ENCODE measurements at regions not wholly inside any gene's neighbourhood (a gene's known extent, or its start where the extent isn't known, plus 50 kb on each side); places are given as distances from the start of the nearest gene placed in this dataset.
"Not testable (repeated sequence)": the region's sequence is repeated elsewhere in the genome, so short reads cannot be mapped to it uniquely, and the experiment has no call there.

- no peaks in the 10 kb centered on the region for H3K36me3 ChIP-seq (ENCODE audit: insufficient read depth, low read length)
- no peaks in the 10 kb centered on the region for H3K9me3 ChIP-seq (ENCODE audit: low read length)
- no peaks in the 10 kb centered on the region for H3K27me3 ChIP-seq (ENCODE audit: control insufficient read depth in 1 of 2, insufficient read depth in 2 of 2, low read length in 2 of 2)
- H3K9ac ChIP-seq (ENCODE audit: low read length): no peak overlapping the region
- H3K4me1 ChIP-seq (ENCODE audit: insufficient read depth, low read length): no peaks in the 10 kb centered on the region
- no peak overlapping the region for H3K4me3 ChIP-seq (ENCODE audit: low read depth in 1 of 2, low read length in 2 of 2)
- H3K27ac ChIP-seq (ENCODE audit: low read depth, low read length): no peak overlapping the region
Observed at GRCh38 chr3:127083778-127084397, 101.0 kb downstream of the PLXNA1 start.

DNA sequence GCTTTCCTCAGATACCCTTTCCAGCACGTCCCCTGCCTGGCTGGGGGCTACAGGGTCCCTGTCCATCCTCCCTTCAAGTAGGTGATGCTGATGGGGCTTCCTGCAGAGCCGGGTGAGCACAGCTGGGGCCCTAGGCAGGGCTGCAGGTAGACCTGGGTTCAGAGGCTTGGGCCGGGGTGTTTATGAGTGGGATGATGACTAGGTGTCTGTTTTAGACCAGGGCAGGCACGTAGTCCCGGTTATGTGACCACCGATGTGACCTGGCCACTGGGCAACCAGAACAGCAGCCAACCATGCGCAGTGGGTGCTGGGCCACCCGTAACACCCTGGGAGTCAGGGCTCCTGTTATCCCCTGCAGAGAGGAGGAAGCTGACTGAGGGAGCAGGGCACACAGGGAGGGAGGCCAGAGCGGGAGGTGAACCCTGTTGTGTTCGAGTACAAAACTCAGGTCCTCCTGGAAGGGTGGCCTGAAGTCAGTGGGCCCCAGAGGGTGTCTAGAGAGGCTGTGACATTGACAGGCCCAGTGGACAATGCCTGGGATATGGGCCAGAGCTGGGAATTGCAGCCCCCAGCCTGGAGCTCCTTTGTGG lies 101.6 kb downstream of the PLXNA1 start:
- H3K9ac ChIP-seq (ENCODE audit: low read length): no peak overlapping the region
- H3K27me3 ChIP-seq (ENCODE audit: control insufficient read depth in 1 of 2, insufficient read depth in 2 of 2, low read length in 2 of 2): no peaks in the 10 kb centered on the region
- no peak overlapping the region for H3K27ac ChIP-seq (ENCODE audit: low read depth, low read length)
- H3K4me1 ChIP-seq (ENCODE audit: insufficient read depth, low read length): no peaks in the 10 kb centered on the region
- no peak overlapping the region for H3K4me3 ChIP-seq (ENCODE audit: low read depth in 1 of 2, low read length in 2 of 2)
- no peaks in the 10 kb centered on the region for H3K36me3 ChIP-seq (ENCODE audit: insufficient read depth, low read length)
- no peaks in the 10 kb centered on the region for H3K9me3 ChIP-seq (ENCODE audit: low read length)

- no peak overlapping the region for H3K4me3 ChIP-seq (ENCODE audit: low read depth in 1 of 2, low read length in 2 of 2)
- H3K36me3 ChIP-seq (ENCODE audit: insufficient read depth, low read length): no peaks in the 10 kb centered on the region
- no peaks in the 10 kb centered on the region for H3K4me1 ChIP-seq (ENCODE audit: insufficient read depth, low read length)
- H3K27me3 ChIP-seq (ENCODE audit: control insufficient read depth in 1 of 2, insufficient read depth in 2 of 2, low read length in 2 of 2): no peaks in the 10 kb centered on the region
- no peak overlapping the region for H3K27ac ChIP-seq (ENCODE audit: low read depth, low read length)
- no peak overlapping the region for H3K9ac ChIP-seq (ENCODE audit: low read length)
- H3K9me3 ChIP-seq (ENCODE audit: low read length): no peaks in the 10 kb centered on the region
Observed at GRCh38 chr3:127085576-127085975, 102.7 kb downstream of the PLXNA1 start.

DNA sequence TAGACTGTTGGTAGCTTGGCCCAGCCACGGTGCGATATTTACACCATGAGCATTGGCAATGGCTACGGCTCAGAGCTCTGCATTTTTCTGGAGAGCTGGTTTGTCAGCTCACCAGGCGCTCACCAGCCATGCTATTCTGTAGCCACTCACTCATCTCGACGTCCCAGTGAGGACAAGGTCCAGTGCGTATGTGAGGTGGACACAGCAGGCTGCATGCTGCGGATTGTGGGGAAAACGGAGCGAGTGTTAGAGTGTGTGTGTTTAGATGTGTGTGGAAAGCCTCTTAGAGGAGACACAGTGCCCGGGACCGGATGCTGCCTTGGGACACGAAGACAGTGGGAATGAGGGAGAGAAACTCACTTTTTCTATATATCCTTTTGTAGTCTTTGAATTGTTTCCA lies 103.7 kb downstream of the PLXNA1 start:
- not testable (repeated sequence) for H3K9ac ChIP-seq (ENCODE audit: low read length); H3K9me3 ChIP-seq (ENCODE audit: low read length); H3K4me3 ChIP-seq (ENCODE audit: low read depth in 1 of 2, low read length in 2 of 2); H3K36me3 ChIP-seq (ENCODE audit: insufficient read depth, low read length); H3K27me3 ChIP-seq (ENCODE audit: control insufficient read depth in 1 of 2, insufficient read depth in 2 of 2, low read length in 2 of 2); H3K4me1 ChIP-seq (ENCODE audit: insufficient read depth, low read length); H3K27ac ChIP-seq (ENCODE audit: low read depth, low read length)

DNA sequence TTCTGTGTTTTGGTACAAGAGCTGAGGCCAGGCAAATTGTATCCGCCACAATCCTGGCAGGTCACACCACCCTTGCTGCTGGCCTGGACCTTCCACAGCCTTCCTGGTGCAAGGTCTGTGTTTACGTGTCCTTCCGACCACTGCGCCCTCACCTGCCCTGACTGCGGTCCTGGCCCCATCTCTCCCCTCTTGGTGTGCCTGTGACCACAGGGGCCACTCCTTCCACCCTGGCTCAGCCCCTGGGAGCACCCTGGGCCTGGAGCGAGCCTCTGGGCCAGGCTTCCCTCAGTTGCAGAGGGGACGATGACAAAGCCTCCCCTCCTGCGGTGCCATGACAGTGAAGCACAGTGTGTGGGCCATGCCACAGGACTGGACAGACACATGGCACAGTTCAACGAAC lies 104.5 kb downstream of the PLXNA1 start:
- Histone ChIP-seq H3K27me3 (ENCODE audit: control insufficient read depth in 1 of 2, insufficient read depth in 2 of 2, low read length in 2 of 2) (no peaks in the 10 kb centered on the region), H3K4me1 (ENCODE audit: insufficient read depth, low read length) (no peaks in the 10 kb centered on the region), H3K36me3 (ENCODE audit: insufficient read depth, low read length) (no peaks in the 10 kb centered on the region), H3K9me3 (ENCODE audit: low read length) (no peaks in the 10 kb centered on the region), H3K4me3 (ENCODE audit: low read depth in 1 of 2, low read length in 2 of 2) (no peak overlapping the region), H3K9ac (ENCODE audit: low read length) (no peak overlapping the region), H3K27ac (ENCODE audit: low read depth, low read length) (no peak overlapping the region)

DNA sequence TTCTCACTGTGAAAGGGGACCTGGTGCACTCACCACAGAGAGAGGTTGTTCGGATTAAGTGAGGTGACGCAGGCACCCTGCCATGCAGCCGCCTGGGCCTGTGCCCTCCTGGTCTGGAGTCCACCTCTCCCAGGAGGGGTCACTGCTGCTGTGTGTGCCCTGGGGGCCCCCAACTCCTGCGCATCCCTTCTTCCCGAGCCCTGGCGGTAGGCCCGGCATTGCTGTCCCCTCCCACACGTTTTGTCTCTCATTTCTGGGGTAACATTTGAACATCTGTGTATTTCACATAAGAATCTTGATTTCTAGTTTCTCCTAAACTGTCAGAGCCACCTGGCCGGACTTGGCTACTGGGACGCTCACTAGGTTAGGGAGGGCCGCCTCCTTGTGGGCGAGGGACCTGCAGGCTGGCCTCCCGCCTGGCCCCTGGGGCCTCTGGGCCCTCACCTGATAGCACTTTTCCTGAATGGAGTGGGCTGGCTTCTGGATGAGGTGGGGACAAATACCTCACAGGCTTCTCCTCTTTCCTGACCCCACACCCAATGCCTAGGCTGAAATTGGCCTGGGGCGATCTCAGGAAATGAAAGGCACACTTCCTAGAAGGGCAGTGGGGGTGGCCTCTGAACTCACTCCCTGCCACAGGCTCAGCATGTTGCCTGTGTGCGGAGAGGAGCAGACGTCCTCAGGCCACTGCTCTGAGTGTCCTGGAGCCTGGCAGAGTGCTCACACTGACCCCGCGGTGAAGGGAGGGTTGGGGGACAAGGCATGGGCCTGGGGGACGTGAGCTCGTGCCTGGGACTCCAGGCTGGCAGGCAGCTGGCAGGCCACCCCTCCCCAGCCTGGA lies 104.2 kb upstream of the PRR23E start:
- Histone ChIP-seq H3K9me3 (ENCODE audit: low read length) (no peaks in the 10 kb centered on the region), H3K4me3 (ENCODE audit: low read depth in 1 of 2, low read length in 2 of 2) (no peak overlapping the region), H3K9ac (ENCODE audit: low read length) (no peak overlapping the region), H3K36me3 (ENCODE audit: insufficient read depth, low read length) (no peaks in the 10 kb centered on the region), H3K27ac (ENCODE audit: low read depth, low read length) (no peak overlapping the region), H3K27me3 (ENCODE audit: control insufficient read depth in 1 of 2, insufficient read depth in 2 of 2, low read length in 2 of 2) (no peaks in the 10 kb centered on the region), H3K4me1 (ENCODE audit: insufficient read depth, low read length) (no peaks in the 10 kb centered on the region)

- H3K27ac ChIP-seq (ENCODE audit: low read depth, low read length): no peak overlapping the region
- no peak overlapping the region for H3K4me3 ChIP-seq (ENCODE audit: low read depth in 1 of 2, low read length in 2 of 2)
- H3K9ac ChIP-seq (ENCODE audit: low read length): no peak overlapping the region
- no peaks in the 10 kb centered on the region for H3K27me3 ChIP-seq (ENCODE audit: control insufficient read depth in 1 of 2, insufficient read depth in 2 of 2, low read length in 2 of 2)
- no peaks in the 10 kb centered on the region for H3K36me3 ChIP-seq (ENCODE audit: insufficient read depth, low read length)
- H3K9me3 ChIP-seq (ENCODE audit: low read length): no peaks in the 10 kb centered on the region
- no peaks in the 10 kb centered on the region for H3K4me1 ChIP-seq (ENCODE audit: insufficient read depth, low read length)
Observed at GRCh38 chr3:127089486-127090145, 103.3 kb upstream of the PRR23E start.

- Histone ChIP-seq H3K9me3 (ENCODE audit: low read length) (no peaks in the 10 kb centered on the region), H3K27ac (ENCODE audit: low read depth, low read length) (no peak overlapping the region), H3K4me3 (ENCODE audit: low read depth in 1 of 2, low read length in 2 of 2) (no peak overlapping the region), H3K4me1 (ENCODE audit: insufficient read depth, low read length) (no peaks in the 10 kb centered on the region), H3K36me3 (ENCODE audit: insufficient read depth, low read length) (no peaks in the 10 kb centered on the region), H3K9ac (ENCODE audit: low read length) (no peak overlapping the region), H3K27me3 (ENCODE audit: control insufficient read depth in 1 of 2, insufficient read depth in 2 of 2, low read length in 2 of 2) (no peaks in the 10 kb centered on the region)
Observed at GRCh38 chr3:127090218-127091160, 102.4 kb upstream of the PRR23E start.

- H3K4me1 ChIP-seq (ENCODE audit: insufficient read depth, low read length): no peaks in the 10 kb centered on the region
- H3K27ac ChIP-seq (ENCODE audit: low read depth, low read length): no peak overlapping the region
- H3K9me3 ChIP-seq (ENCODE audit: low read length): no peaks in the 10 kb centered on the region
- no peaks in the 10 kb centered on the region for H3K27me3 ChIP-seq (ENCODE audit: control insufficient read depth in 1 of 2, insufficient read depth in 2 of 2, low read length in 2 of 2)
- no peaks in the 10 kb centered on the region for H3K36me3 ChIP-seq (ENCODE audit: insufficient read depth, low read length)
- no peak overlapping the region for H3K4me3 ChIP-seq (ENCODE audit: low read depth in 1 of 2, low read length in 2 of 2)
- H3K9ac ChIP-seq (ENCODE audit: low read length): no peak overlapping the region
Observed at GRCh38 chr3:127091376-127091775, 101.6 kb upstream of the PRR23E start.

DNA sequence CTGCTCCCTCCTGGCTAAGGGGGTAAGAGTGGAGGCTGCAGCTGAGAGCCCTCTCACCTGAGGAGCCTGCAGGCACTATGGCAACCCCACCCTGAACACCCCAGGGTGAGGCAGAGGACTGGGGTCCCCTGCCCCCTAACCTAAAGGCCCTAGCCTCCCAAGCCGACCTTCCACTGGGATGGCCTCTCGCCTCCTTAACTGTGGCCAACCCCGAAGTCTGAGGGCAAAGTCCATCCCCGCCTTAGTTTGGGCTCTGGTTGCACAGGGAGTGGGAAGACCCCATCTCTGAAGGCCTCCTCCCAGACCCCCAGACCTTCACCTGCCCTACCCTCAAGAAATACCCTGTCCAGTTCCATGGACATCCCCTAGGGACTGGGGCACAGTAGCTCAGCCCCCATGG lies 100.6 kb upstream of the PRR23E start:
- no peak overlapping the region for H3K4me3 ChIP-seq (ENCODE audit: low read depth in 1 of 2, low read length in 2 of 2)
- no peak overlapping the region for H3K9ac ChIP-seq (ENCODE audit: low read length)

DNA sequence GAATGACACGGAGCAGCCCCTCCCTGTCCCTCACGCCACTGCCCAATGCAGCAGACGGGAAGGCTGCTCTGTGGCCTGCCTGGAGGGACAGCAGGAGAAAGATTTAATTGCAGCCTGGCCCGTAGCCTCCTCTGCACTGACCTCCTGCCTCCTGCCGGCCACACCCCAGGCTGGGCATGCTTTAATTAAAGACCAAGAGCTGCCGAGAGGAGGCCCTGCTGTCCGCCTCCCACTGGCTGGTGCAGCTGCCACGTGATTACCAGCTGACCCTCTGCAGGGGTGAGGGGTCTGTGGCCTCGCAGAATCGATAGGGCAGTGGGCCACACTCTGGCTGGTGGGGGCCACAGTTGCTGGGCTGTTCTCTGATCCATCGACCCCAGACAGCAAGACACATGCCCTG lies 100.2 kb upstream of the PRR23E start:
- H3K36me3 ChIP-seq (ENCODE audit: insufficient read depth, low read length): no peaks in the 10 kb centered on the region
- H3K27me3 ChIP-seq (ENCODE audit: control insufficient read depth in 1 of 2, insufficient read depth in 2 of 2, low read length in 2 of 2): no peaks in the 10 kb centered on the region
- H3K9me3 ChIP-seq (ENCODE audit: low read length): no peaks in the 10 kb centered on the region

More for the DNA sequence above, 100.6 kb upstream of the PRR23E start:
- no peak overlapping the region for H3K27ac ChIP-seq (ENCODE audit: low read depth, low read length)
- H3K27me3 ChIP-seq (ENCODE audit: control insufficient read depth in 1 of 2, insufficient read depth in 2 of 2, low read length in 2 of 2): no peaks in the 10 kb centered on the region
- no peaks in the 10 kb centered on the region for H3K9me3 ChIP-seq (ENCODE audit: low read length)
- H3K4me1 ChIP-seq (ENCODE audit: insufficient read depth, low read length): no peaks in the 10 kb centered on the region
- H3K36me3 ChIP-seq (ENCODE audit: insufficient read depth, low read length): no peaks in the 10 kb centered on the region

More for the DNA sequence above, 100.2 kb upstream of the PRR23E start:
- no peak overlapping the region for H3K4me3 ChIP-seq (ENCODE audit: low read depth in 1 of 2, low read length in 2 of 2)
- no peak overlapping the region for H3K27ac ChIP-seq (ENCODE audit: low read depth, low read length)
- H3K4me1 ChIP-seq (ENCODE audit: insufficient read depth, low read length): no peaks in the 10 kb centered on the region
- H3K9ac ChIP-seq (ENCODE audit: low read length): no peak overlapping the region

Data from muscle layer of colon (tissue), 2 donors.